MCF 10A (cell line): ENCODE measurements at regions not wholly inside any gene's neighbourhood (a gene's known extent, or its start where the extent isn't known, plus 50 kb on each side); places are given as distances from the start of the nearest gene placed in this dataset.

Source experiments
- BruUV-seq: library from RNA; stranded (reverse); fragments of 400-500 nt; replicated peaks from 2 replicates; lab custom pipeline; 2021; lab: Mats Ljungman, UMichigan
- CTCF ChIA-PET: fragments of 300-600 bp; sonication (Branson Sonifier 250); formaldehyde crosslinking; extraction: SDS; loops from one replicate; lab custom pipeline; 2021; ENCODE audit warnings: antibody characterized with exemption, inconsistent platforms; lab: Yijun Ruan, JAX
- POLR2A ChIA-PET: fragments of 300-600, 350-650 bp; sonication (Branson Sonifier 250); formaldehyde crosslinking; extraction: SDS; loops from one replicate; lab custom pipeline; 2020; ENCODE audit warnings: antibody characterized with exemption, inconsistent platforms; lab: Yijun Ruan, JAX
- DNase-seq: peaks from one replicate; pipeline ENCODE4 v3.0.0-alpha.2; 2018; ENCODE audit not compliant: unreplicated experiment
- H3K27ac Mint-ChIP-seq: one replicate; pipeline ENCODE4 v1.8.0; 2022; ENCODE audit warnings: mild to moderate bottlenecking, low read depth, mixed read lengths; ENCODE audit not compliant: unreplicated experiment
- H3K27me3 Mint-ChIP-seq: one replicate; pipeline ENCODE4 v1.8.0; 2022; ENCODE audit warnings: mixed read lengths; ENCODE audit not compliant: insufficient read depth, unreplicated experiment
- H3K36me3 Mint-ChIP-seq: one replicate; pipeline ENCODE4 v1.8.0; 2022; ENCODE audit warnings: mild to moderate bottlenecking, moderate library complexity, mixed read lengths; ENCODE audit not compliant: insufficient read depth, unreplicated experiment
- H3K4me1 Mint-ChIP-seq: one replicate; pipeline ENCODE4 v1.8.0; 2022; ENCODE audit warnings: mixed read lengths; ENCODE audit not compliant: insufficient read depth, unreplicated experiment
- H3K4me3 Mint-ChIP-seq: one replicate; pipeline ENCODE4 v1.8.0; 2022; ENCODE audit warnings: mild to moderate bottlenecking, moderate library complexity, mixed read lengths; ENCODE audit not compliant: unreplicated experiment
- H3K9me3 Mint-ChIP-seq: one replicate; pipeline ENCODE4 v1.8.0; 2022; ENCODE audit warnings: mixed read lengths; ENCODE audit not compliant: unreplicated experiment
- CTCF ChIP-seq: fragments of 200-600 bp; IDR thresholded peaks from one replicate; pipeline ENCODE4 v1.8.0; 2022; ENCODE audit warnings: antibody characterized with exemption, mild to moderate bottlenecking; ENCODE audit not compliant: unreplicated experiment
- intact Hi-C: fragments of 100-400 bp; cut with micrococcal nuclease; formaldehyde crosslinking; loops from 2 replicates; pipeline ENCODE4 v1.14.1; 2022

GRCh38 chr5:38736089-38736488 lies 109.7 kb upstream of the OSMR start:
- BruUV-seq, result no TSS peak
- Mint-ChIP-seq H3K36me3 (no peaks in the 10 kb centered on the region), H3K27me3 (no peaks in the 10 kb centered on the region), H3K27ac (no peak overlapping the region), H3K4me3 (no peak overlapping the region), H3K4me1 (peaks cover 6% of the 10 kb centered on the region), H3K9me3 (no peaks in the 10 kb centered on the region)
- POLR2A ChIA-PET, result interaction anchor here (0.7 to 1.2 kb wide), 2 partner anchors 12 to 45 kb away, joined by 3 to 4 read pairs; no protein-coding TSS in a partner anchor
- intact Hi-C loops, result no loop called here
- TF ChIP-seq CTCF, result no peak
- CTCF ChIA-PET, result interaction anchor here (0.6 to 1.9 kb wide), 3 partner anchors 42 to 294 kb away, joined by 3 to 5 read pairs (median 3); no protein-coding TSS in a partner anchor
- DNase-seq, result no peak

GRCh38 chr5:38737976-38738375 lies 107.8 kb upstream of the OSMR start:
- no peaks in the 10 kb centered on the region for H3K27me3 Mint-ChIP-seq
- no TSS peak for BruUV-seq
- DNase-seq, result no peak
- CTCF ChIA-PET, result interaction anchor here (0.7 kb wide), 1 partner anchor 216 kb away, joined by 3 read pairs; no protein-coding TSS in a partner anchor
- POLR2A ChIA-PET, result no interaction called here
- no peak overlapping the region for H3K4me3 Mint-ChIP-seq
- intact Hi-C loops, result no loop called here
- no peak overlapping the region for H3K27ac Mint-ChIP-seq
- H3K36me3 Mint-ChIP-seq, result no peaks in the 10 kb centered on the region
- H3K9me3 Mint-ChIP-seq, result peaks cover 1% of the 10 kb centered on the region
- TF ChIP-seq CTCF, result no peak
- H3K4me1 Mint-ChIP-seq, result peaks cover 6% of the 10 kb centered on the region

GRCh38 chr5:38739011-38739704 lies 106.7 kb upstream of the OSMR start:
- intact Hi-C loops, result no loop called here
- Mint-ChIP-seq H3K9me3 (peaks cover 10% of the 10 kb centered on the region), H3K27ac (peak overlapping the region; percentile 68), H3K36me3 (no peaks in the 10 kb centered on the region), H3K4me3 (no peak overlapping the region), H3K27me3 (no peaks in the 10 kb centered on the region), H3K4me1 (peaks cover 6% of the 10 kb centered on the region)
- peak; percentile 79 for DNase-seq
- CTCF ChIA-PET, result no interaction called here
- POLR2A ChIA-PET, result no interaction called here
- BruUV-seq, result no TSS peak
- TF ChIP-seq CTCF, result no peak

GRCh38 chr5:38739705-38740045 lies 106.1 kb upstream of the OSMR start:
- Mint-ChIP-seq H3K9me3 (peaks cover 10% of the 10 kb centered on the region), H3K27me3 (no peaks in the 10 kb centered on the region), H3K27ac (peak overlapping the region; percentile 68), H3K4me1 (peaks cover 6% of the 10 kb centered on the region), H3K4me3 (no peak overlapping the region), H3K36me3 (no peaks in the 10 kb centered on the region)
- intact Hi-C loops, result no loop called here
- no peak for TF ChIP-seq CTCF
- ChIA-PET POLR2A (no interaction called here), CTCF (no interaction called here)
- no TSS peak for BruUV-seq
- no peak for DNase-seq
